Stimulated activated CD4-positive, alpha-beta T cell treated with anti-CD3 and anti-CD28 coated beads, Interleukin-12 subunit alpha, Interleukin-12 subunit beta, amount 100 ng/mL, for 24 hours (primary cell): ENCODE measurements at regions not wholly inside any gene's neighbourhood (a gene's known extent, or its start where the extent isn't known, plus 50 kb on each side); places are given as distances from the start of the nearest gene placed in this dataset.

Source experiments
- DNase-seq, 2 experiments: peaks; one replicate each; pipeline ENCODE4 v3.0.0-alpha.2; 2020; ENCODE audit warnings: low read depth in 2 of 2

DNA sequence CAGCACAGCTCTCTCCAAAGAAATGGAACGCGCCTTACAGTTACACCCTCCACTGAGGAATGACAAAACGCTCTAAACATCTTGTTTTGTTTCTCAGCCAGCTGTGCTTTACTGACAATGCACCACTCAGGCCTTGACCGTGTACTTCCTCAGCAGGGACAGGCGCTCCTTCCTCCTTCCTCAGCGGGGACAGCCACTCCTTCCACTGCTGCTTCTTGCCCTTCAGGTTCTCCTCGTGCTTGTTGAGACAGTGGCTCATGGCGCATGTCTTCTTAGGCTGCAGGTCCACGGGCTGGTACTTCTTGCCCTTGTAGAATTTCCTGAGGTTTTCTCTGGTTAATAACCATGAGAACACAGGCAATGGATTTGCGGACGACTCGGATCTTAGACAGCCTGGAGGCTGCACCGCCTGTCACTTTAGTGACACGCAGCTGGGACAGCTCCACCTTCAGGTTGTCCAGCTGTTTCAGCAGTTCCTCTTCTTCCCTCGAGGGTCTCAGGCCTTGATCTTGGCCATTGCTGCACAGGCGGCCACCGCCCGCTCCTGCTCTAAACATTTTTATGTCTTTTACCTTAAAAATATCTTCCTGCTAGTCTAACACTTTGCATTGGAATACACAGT lies 613.8 kb downstream of the BRD1 start:
- DNase-seq: no peak

DNA sequence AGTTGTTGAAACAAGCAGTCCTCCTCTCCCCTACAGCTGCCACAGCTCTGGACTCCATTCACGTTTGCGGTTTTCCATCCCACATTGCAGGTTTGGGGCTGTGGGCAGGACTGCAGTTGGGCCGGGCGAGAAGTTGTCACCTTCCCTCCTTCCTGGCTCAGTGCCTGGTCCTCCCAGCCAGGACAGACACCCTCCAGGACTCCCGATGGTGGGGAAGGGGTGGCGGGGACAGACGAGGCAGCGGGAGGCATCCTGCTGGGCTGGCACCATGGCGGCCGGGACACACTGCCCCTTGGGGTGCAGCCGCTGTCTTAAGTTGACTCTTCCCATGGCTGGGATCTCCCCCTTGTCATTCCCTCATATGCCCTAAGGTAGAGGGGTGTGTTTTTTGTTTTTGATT lies 615.2 kb downstream of the BRD1 start:
- no peak for DNase-seq

DNA sequence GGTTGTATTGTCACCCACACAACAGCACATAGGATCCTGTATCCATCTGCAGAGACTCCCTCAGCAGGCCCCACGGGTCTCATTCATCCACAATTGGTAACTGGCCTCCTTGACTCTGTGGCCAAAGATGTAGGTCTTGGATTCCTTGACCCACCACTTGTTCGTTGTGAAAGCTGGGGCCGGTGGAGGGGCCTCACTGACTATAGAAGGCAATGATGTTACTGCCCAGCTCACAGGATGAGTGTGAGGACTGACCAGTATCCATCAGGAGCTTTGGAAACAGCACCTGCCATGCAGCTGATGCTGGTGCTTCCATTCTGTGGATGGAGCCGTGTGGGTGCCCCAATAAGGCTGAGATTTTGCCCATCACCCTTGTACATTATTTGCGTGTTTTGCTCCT lies 615.7 kb downstream of the BRD1 start:
- no peak for DNase-seq

DNA sequence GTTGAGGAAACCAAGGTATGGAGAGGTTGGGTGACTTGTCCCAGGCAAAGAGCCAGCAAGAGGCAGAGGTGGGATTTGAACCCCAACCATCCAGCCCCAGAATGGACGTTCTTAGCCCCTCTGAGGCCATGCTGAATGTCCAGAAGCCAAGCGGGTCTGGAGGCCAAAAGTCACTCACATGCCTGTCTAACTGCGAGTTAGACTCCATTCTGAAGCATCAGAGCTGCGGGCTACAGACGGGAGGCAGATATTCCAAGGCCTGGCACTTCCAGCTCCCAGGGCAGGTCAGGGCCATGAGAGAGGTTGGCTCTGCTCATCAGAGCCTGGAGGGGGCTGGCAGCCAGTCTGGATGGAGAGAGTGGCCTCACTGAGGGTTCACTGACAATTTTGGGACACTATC lies 616.5 kb downstream of the BRD1 start:
- DNase-seq: no peak

DNA sequence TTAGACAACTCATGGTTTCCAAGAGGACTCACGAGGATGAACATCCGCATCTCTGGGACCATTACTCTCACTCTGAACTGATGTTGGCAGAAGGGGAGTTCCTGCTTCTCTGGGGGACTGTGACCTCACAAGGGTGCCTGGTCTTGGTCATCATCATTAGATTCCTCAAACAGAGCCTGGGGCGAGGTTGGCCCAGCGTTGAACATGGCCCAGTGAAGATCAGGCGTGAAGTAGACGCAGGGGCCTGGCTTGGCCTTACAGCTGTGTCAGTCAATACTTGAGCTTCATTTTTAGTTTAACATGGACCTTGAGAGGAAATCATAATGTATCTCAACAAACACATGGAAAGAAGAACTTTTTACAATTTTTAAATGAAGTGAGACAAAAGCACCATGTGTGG lies 617.1 kb downstream of the BRD1 start:
- DNase-seq: no peak

DNA sequence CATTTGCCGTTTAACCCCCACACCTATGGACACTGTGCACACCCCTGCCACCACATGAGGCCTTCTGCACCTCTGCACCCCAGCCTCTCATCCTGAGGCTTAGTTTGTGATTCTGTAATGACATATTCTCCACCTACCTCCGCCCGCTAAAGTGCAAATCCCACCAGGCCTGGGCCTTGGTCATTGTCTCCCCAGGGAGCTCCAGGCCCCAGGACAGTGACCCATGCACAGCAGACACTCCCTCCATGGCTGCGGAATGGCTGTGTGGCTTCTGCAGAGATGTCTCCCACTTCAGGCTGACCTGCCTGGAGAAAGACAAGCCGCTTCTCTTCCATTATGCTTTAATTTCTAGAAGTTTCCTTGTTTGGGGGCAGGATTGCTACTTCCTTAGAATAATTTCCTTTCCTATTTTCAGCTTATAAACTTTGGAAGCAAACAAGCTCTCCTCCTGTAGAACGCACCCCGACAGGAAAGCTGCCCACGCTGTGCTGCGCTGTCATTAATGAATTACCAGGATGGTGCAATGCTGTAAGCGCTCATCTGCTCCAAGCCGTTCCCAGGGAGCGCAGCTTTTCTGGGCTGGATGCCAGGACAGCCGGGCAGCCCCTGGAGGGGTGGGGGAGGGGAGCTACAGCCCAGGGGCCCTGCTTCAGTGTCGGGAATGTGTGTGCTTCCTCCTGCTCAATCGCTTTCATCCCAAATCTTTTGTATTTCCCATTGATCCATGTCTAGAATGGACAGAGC lies 618.0 kb downstream of the BRD1 start:
- no peak for DNase-seq

DNA sequence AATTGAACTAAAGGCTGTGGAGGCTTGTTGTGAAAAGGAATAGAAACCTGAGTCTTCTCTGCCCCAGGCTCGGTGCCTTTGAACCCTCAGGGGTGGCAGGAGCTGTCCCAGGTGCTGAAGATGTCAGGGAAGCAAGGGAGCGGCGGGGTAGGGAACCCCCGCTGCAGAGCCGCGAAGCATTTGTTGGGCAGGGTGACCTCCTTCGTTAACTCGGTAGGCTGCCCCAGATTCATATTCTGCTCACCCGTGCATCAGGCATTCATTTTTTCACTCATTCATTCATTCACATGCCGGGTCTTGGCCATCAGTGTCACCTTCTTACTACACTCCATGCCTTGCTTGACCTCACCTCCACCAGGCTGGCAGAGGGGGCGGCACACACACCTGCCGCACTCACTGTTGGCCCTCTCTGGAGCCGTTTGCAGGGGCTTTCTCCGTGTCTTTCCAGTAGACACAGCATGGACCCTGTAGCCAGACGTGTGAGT lies 618.9 kb downstream of the BRD1 start:
- no peak for DNase-seq

DNA sequence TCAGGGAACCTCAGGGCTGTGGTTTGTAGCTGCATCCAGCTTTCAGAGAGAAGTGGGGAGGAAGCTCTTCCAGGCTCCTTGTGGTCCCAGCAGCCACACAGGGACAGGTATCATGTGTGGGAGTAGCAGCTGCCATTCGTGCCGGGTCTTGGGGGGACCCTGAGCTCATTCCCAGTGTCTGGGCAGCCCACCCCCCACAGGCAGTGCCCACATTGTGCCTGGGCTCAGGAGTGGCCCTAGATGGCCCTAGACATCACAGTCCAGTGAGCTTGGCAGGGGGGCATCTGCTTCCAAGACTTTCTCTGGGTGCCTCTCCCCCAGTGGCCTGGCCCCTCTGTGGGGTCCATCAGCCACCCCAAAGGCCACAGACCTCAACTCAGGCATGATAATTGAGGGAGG lies 619.7 kb downstream of the BRD1 start:
- DNase-seq: no peak

DNA sequence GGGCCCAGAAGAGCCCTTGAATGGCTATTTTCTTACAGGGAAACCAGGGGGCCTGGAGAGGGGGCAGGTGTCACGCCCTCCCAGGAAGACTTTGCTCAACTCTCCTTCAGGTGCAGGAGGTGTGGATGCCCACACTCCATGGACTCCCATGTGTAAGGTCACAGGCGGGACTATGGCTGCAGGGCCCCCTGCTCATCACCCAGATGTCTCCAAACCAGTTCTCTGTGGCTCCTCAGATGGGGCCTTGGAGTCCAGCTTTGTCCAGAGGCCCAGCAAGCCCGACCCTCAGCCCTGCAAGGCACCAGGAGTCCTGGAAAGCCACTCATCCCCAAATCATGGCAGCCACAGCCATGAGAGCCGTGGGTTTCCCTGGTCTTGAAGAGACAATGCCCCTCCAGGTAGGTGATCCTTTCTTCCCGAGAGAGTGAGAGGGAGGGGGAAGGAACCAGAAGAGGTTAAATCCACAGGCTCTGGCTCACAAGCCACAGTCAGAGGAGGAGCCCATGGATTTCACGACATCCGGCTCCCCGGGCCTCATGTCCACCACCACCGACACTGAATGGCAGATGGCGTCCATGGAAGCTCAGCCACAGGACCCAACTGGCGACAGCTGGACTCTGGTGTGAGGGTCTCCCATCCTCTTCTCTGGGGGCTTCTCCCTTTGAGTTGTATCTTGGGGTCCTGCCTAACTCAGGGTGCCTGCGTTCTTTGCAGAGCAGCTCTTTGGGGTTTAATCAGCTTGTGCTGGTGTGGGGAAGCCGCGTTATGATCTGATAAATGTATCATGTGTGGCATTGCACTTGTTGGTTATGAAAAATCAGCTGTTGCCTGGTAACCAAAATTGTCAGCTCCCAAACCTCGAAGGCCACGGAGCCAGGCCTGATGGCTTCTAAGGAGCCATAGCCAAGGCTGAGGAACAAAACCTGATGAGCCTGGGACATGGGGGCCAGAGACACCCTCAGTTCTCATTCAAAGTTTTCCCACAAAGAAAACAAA lies 620.4 kb downstream of the BRD1 start:
- DNase-seq: no peak

DNA sequence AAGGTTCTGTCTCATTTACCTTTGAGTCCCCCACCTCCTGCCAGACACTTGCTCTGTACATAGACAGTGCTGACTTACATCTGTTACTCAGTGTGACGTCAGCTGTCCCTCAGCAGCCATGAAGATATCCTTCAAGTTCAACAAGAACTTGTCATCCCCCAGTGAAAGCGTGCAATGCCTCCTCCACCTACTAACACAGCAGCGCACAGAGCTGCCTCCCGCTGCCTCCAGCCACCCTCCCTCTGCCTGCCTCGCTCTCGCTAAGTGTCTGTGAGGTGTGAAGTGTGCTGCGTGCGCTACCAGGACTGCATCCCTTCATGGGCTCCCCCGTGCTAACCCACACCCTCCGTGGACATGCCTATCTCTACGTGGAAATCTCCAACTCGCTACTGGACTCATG lies 621.4 kb downstream of the BRD1 start:
- no peak for DNase-seq

DNA sequence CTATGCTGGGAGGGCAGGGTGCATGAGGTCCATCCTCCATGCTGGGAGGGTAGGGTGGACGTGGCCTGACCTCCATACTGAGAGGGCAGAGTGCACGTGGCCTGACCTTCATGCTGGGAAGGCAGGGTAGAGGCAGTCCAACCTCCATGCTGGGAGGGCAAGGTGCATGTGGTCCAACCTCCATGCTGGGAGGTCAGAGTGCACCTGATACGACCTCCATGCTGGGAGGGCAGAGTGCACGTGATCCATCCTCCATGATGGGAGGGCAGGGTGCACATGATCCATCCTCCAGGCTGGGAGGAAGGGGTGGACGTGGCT lies 622.2 kb downstream of the BRD1 start:
- DNase-seq: no peak

DNA sequence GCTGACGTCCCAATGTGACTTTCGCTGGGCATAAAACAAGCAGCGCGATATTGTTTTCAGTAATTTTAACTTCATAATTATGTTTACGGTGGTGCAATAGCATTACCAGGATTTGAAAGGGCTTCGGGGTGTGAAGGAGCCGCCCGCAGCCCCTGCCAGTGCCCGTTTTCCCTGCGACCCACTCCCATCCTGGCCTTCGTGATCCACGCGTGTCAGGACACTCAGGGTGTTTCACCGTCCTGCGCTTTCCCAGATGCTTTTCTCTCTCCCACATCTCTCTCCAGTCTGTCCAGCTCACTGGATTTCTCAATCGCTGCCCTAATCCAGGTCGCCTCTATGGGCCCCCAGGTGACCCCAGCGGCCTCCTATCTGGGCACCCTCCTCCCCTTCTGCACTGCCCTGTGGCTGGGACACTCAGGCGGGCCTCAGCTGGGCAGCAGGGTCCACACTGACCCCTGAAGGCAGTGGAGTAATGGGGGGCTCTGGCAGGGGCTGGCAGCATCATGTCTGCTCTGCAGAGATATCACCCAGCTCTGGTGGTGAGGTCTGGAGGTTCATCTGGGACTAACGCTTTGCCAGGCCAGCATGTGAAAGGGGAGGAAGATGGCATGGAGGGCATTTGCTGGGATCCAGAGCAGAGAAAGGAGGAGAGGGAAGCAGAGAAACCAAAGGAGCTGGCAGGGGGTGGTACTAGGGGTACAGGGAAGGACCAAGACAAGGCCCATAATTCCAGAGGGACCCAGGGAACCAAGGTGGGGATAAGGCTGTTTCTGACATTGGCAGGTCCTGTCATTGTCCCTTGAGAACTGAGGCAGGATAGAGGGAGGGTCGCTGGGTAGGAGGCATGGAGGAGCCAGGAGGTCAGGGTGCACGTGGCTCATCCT lies 622.8 kb downstream of the BRD1 start:
- no peak for DNase-seq

DNA sequence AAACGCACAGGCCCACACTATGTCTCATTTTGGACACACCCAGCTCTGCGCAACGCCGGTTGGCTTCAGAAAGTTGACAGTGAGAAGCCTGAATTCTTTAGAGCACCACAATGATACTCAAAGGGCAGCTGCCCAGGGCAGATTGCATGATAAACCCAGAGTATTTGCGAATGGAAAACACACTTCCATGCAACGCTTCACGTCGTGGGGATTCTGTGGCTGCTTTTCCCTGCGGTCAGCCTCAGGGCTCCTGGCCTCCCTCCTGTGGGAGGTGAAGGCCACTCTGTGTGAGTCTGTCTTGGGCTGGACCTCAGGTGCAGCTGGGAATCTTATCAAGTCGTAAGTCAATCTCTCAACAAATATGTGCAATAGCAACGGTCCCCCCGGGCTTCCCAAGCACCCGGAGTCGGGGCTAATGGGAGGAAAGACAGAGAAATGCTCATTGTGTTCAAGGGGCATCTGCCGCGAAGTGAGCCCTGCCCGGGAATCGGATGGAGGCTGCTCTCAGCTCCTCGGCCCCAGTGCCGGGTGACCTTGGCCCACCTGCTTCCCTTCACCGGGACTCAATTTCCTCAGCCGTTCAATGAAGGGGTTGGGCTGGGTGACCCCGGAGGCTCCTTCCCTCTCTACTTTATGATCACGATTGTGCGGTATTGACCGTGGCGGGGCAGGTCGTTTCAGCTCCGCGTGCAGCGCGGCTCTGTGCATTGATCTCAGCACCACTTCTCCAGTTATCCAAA lies 623.6 kb downstream of the BRD1 start:
- no peak for DNase-seq

DNA sequence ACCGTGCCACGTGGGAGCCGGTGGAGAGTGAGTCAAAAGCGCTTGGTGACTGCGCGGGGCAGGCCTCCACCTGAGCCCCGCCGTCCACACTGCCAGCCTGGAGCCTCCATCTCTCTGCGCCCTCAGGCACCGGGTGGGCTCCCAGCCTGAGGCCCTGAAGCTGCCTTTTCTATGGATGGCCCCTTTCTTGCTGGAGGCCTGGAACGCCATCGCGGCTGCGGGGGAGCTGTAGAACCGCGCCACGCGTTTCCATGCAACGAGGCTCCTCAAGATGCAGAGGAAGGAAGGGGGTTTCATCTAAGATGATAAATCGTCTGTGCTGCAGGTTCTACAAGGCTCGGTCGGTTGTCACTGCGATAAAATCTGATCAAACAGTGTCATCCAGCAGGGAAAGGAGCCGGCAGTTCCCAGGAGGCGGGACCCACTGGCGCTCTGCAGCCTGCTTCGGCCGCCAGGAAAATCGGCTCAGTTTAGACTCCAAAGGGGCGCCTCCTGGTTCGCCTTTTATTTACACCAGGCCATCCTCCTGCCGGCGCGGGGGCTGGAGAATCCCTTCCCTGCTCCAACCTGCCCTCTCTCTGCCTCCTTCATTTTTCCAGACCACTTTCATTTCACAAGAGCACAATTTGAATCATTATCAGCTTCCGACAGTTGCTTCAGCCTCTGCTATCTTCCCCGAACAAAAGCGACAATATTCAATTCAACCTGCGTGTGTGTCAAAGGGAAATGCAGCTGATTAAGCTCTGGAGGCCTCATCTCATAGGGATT lies 624.4 kb downstream of the BRD1 start:
- DNase-seq: no peak

DNA sequence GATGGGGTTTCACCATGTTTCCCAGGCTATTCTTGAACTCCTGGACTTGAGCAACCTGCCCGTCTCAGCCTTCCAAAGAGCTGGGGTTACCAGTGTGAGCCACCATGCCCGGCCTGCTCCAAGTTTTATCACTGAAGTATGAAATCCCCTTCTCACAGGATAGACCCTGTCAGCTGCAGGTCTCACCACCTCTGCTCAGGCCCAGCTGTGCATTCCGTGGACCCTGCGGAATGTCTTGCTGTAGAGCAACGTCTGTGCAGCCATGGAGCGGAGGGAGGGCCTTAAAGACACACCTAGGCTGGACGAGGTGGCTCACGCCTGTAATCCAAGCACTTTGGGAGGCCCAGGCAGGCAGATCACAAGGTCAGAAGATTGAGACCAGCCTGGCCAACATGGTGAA lies 625.4 kb downstream of the BRD1 start:
- DNase-seq: no peak

DNA sequence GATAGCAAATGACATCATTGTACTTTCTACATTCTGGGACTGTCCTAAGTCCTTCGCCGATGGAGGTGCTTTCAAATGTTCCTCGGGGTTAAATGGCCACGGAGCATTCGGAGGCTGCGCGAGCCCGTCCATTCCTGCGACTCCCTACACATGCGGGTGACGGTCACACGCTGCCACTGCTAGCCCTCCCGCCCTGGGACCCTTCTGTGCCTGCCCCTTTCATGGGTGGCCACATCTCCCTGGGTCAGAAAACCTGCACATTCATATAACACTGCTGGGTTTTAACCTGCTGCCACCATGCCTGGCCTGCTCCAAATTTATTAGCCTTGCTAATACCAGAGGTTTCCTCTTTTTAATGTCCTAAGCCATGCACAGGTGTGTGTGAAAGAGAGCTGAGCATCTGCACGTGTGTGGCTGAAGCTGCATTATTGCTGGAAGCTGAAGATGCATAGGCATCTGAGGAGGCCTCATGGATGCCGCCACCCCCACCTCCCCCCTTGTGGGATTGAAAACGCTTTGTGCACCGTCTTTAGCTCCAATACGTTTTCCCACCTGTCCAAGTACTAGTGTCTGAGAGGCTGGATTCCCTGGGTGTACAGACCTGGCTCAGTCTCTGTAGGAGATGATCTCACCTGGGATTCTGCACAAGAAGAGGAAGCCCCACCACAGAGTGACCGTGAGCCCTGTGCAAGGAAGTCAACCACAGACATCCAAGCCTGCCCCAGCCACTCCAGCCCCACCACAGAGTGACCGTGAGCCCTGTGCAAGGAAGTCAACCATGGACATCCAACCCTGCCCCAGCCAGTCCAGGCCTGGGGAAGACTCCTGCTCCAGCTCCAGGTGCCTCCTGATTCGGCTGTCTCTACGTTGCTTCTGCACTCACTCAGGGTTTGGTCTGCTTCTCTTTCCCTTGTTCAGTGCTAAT lies 626.4 kb downstream of the BRD1 start:
- DNase-seq: no peak

DNA sequence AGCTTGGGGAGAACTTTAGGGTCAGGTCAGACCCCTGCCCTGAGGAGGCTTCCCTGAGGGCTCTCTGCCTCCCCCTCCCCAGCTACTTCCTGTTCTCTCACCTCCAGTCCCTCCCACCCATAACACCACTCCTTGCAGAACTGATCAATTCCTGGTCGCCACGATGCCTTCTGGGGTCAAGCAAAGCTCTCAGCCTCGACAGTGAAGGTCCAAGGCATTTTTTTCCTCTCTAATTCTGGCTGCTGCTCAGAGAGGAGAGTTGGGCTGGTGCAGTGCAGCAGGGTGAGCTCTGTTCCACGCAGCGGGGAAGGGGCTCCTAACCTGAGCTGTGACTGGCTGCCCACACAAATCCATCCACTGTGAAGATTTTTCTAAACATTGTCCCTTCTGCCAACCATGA lies 628.4 kb downstream of the BRD1 start:
- DNase-seq: no peak

DNA sequence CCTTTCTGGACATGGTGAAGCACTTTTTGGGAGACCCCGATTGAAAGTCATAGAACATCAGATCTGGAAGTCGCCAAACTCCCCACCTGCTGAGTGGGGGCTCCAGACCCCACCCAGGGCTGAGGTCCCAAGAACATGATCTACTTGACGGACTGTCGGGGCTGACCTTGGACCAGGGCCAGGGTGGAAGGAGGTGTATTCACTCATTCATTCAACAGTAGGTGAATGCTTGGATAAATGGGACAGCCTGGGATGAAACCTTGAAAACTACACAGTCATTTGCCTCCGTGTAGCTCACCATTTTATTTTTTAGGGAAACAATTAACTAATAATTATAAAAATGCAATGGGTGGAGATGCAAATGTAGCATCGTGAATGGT lies 629.0 kb downstream of the BRD1 start:
- DNase-seq: no peak
